AG04449 (cell line): ENCODE measurements at regions not wholly inside any gene's neighbourhood (a gene's known extent, or its start where the extent isn't known, plus 50 kb on each side); places are given as distances from the start of the nearest gene placed in this dataset.

ENCODE experiments used
- CTCF ChIA-PET: fragments of 350-600 bp; formaldehyde crosslinking; extraction: SDS; loops from one replicate; lab custom pipeline; 2021; ENCODE audit warnings: antibody characterized with exemption; lab: Yijun Ruan, JAX
- POLR2A ChIA-PET: fragments of 400-600, 350-600 bp; formaldehyde crosslinking; extraction: SDS; loops from one replicate; lab custom pipeline; 2020; ENCODE audit warnings: antibody characterized with exemption, inconsistent platforms; lab: Yijun Ruan, JAX
- DNase-seq: peaks from one replicate; pipeline ENCODE4 v3.0.0-alpha.2; 2010; ENCODE audit warnings: low read depth, low spot score
- H3K4me3 ChIP-seq: 2 replicates; pipeline ENCODE4 v1.5.1; 2011; ENCODE audit warnings: low read depth, mild to moderate bottlenecking, control low read depth, low read length
- CTCF ChIP-seq: IDR thresholded peaks from one replicate; pipeline ENCODE4 v1.5.1; 2011; ENCODE audit warnings: mild to moderate bottlenecking, moderate library complexity, low read length, control low read depth, inconsistent platforms; ENCODE audit not compliant: insufficient read depth; ENCODE audit errors: missing control alignments

GRCh38 chr1:90768826-90769225, 51.7 kb upstream of the BARHL2 start:
- CTCF ChIA-PET, result no interaction called here
- POLR2A ChIA-PET, result no interaction called here
- TF ChIP-seq CTCF, result no peak
- H3K4me3 ChIP-seq, result no peak overlapping the region
- DNase-seq, result no peak

- no peak for TF ChIP-seq CTCF
- H3K4me3 ChIP-seq, result no peak overlapping the region
- ChIA-PET POLR2A (no interaction called here), CTCF (no interaction called here)
- DNase-seq, result no peak
Measured at GRCh38 chr1:90768098-90768497, 51.0 kb upstream of the BARHL2 start.
